Peyer's patch (tissue), 4 donors: ENCODE measurements at regions not wholly inside any gene's neighbourhood (a gene's known extent, or its start where the extent isn't known, plus 50 kb on each side); places are given as distances from the start of the nearest gene placed in this dataset.

Experiments
- POLR2A ChIP-seq, 2 donors: fragments of 450-650 bp; IDR thresholded peaks; one replicate each; pipeline ENCODE4 v1.5.1; 2017; ENCODE audit warnings: antibody characterized with exemption in 2 of 2, mild to moderate bottlenecking in 2 of 2, moderate library complexity in 2 of 2
- TF ChIP-seq, protein P1 (sequence below), 6 experiments: fragments of 450-650 bp in 4 of 6; fragments of 200-600 bp in 2 of 6; sonication (generic) in 1 of 6; IDR thresholded peaks; one replicate each; pipeline ENCODE4 v1.5.1; 2017 to 2019; ENCODE audit warnings: antibody characterized with exemption in 6 of 6, mild to moderate bottlenecking in 3 of 6, moderate library complexity in 1 of 6

DNA sequence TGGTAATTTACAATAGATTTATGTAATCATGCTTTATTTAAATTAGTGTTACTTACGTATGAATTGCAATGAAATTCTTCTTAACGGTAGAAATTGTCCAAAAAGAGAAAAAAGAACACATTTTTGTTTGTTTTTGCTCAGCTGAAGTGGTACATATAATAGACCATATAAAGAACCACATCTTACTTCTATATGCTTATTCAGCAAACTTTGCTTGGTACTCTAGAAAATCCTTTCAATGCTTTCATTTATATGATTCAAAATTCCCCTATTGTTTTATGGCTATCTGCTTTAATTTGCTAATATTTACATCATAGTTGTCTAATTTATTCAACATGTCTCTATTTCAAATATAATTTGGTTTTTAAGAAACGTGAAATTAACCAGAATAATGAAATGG lies 903.2 kb downstream of the ANKRD7 start:
- TF ChIP-seq, protein P1, sequence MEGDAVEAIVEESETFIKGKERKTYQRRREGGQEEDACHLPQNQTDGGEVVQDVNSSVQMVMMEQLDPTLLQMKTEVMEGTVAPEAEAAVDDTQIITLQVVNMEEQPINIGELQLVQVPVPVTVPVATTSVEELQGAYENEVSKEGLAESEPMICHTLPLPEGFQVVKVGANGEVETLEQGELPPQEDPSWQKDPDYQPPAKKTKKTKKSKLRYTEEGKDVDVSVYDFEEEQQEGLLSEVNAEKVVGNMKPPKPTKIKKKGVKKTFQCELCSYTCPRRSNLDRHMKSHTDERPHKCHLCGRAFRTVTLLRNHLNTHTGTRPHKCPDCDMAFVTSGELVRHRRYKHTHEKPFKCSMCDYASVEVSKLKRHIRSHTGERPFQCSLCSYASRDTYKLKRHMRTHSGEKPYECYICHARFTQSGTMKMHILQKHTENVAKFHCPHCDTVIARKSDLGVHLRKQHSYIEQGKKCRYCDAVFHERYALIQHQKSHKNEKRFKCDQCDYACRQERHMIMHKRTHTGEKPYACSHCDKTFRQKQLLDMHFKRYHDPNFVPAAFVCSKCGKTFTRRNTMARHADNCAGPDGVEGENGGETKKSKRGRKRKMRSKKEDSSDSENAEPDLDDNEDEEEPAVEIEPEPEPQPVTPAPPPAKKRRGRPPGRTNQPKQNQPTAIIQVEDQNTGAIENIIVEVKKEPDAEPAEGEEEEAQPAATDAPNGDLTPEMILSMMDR (IDR thresholded peaks at IDR 0.05) = no peak
- no peak for TF ChIP-seq POLR2A (IDR thresholded peaks at IDR 0.05)
